Transverse colon (tissue), 4 donors: ENCODE measurements at regions not wholly inside any gene's neighbourhood (a gene's known extent, or its start where the extent isn't known, plus 50 kb on each side); places are given as distances from the start of the nearest gene placed in this dataset.

ENCODE experiments used
- CTCF ChIP-seq, 5 experiments: fragments of 200-600 bp in 3 of 5; fragments of 450-650 bp in 2 of 5; sonication (generic) in 3 of 5; IDR thresholded peaks; 1 replicate in 2 of 5; 2 replicates in 3 of 5; pipeline ENCODE4 v1.5.1; 2016 to 2017; ENCODE audit warnings: antibody characterized with exemption in 5 of 5, inconsistent platforms in 3 of 5, mild to moderate bottlenecking in 2 of 5, moderate library complexity in 1 of 5
- POLR2A ChIP-seq: fragments of 450-650 bp; IDR thresholded peaks from one replicate; pipeline ENCODE4 v1.6.1; 2016; ENCODE audit warnings: antibody characterized with exemption, mild to moderate bottlenecking, moderate library complexity
- POLR2AphosphoS5 ChIP-seq, 3 donors: sonication (generic); formaldehyde crosslinking; IDR thresholded peaks; one replicate each; pipeline ENCODE4 v1.6.1; 2016; ENCODE audit warnings: antibody characterized with exemption in 3 of 3

DNA sequence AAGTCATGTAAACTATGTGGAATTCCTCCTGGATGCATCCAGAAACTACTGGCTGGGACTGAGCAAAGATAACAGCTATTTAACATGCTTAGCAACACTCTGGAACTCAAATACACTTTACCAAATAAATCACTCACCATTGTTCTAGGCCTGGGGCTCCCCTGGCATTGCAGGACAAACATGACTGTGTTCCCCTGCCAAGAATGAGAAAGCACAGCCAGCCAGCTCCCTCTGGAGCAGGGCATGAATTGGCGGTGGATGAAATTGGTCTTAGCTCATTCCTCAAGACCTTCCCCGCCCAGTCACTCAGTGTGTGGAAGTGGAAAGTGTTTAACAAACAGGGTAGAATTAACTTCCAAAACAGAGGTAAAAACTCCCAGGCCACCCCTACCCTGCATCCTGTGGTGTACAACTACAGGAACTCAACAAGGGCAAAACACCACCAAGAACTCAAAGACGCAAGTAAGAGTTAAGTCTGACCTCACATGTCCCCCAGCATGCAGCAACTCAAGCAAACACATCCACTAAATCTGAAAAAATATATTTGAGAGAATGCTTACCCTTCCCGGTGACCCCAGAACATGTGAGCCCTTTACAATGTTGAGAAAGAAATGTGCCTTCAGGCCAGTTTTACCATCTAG lies 58.4 kb upstream of the BDKRB2 start:
- TF ChIP-seq CTCF (IDR thresholded peaks at IDR 0.05) (no peak), POLR2A (no peak), POLR2AphosphoS5 (IDR thresholded peaks at IDR 0.05) (peak; percentile 10 to 56 (median 38))
